ENCODE measurements at regions not wholly inside any gene's neighbourhood (a gene's known extent, or its start where the extent isn't known, plus 50 kb on each side); places are given as distances from the start of the nearest gene placed in this dataset.
"Not testable (repeated sequence)": the region's sequence is repeated elsewhere in the genome, so short reads cannot be mapped to it uniquely, and the experiment has no call there.

DNA sequence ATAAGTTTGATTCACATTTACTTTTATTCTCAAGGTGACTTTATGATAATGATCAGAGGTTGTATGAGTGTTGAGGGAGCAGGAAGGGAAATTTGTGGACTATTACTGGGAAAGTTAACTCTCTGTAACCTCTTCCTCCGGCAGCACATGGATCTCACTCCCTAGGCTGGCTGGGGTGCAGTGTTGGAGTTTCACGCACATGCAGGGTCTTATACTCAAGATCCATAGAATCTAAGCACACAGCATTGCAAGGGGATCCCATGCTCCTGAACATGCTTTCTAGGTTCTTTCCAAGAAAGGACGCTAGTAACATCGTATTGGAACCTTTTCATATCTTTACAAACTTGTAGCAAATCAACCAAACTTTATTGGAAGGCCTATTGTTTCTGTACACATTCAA is 757.6 kb upstream of the TPTE start:
- Histone ChIP-seq H3K36me3 (no peaks in the 10 kb centered on the region), H3K27ac (no peak overlapping the region), H3K27me3 (no peaks in the 10 kb centered on the region), H3K4me1 (no peaks in the 10 kb centered on the region), H3K9me3 (peaks cover 0 to 30% (median 0%) of the 10 kb centered on the region in 4 donors), H3K4me3 (no peak overlapping the region)
- no peak for DNase-seq
- TF ChIP-seq, protein P1, sequence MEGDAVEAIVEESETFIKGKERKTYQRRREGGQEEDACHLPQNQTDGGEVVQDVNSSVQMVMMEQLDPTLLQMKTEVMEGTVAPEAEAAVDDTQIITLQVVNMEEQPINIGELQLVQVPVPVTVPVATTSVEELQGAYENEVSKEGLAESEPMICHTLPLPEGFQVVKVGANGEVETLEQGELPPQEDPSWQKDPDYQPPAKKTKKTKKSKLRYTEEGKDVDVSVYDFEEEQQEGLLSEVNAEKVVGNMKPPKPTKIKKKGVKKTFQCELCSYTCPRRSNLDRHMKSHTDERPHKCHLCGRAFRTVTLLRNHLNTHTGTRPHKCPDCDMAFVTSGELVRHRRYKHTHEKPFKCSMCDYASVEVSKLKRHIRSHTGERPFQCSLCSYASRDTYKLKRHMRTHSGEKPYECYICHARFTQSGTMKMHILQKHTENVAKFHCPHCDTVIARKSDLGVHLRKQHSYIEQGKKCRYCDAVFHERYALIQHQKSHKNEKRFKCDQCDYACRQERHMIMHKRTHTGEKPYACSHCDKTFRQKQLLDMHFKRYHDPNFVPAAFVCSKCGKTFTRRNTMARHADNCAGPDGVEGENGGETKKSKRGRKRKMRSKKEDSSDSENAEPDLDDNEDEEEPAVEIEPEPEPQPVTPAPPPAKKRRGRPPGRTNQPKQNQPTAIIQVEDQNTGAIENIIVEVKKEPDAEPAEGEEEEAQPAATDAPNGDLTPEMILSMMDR (IDR thresholded peaks at IDR 0.05): no peak
- TF ChIP-seq POLR2A (IDR thresholded peaks at IDR 0.05): no peak

DNA sequence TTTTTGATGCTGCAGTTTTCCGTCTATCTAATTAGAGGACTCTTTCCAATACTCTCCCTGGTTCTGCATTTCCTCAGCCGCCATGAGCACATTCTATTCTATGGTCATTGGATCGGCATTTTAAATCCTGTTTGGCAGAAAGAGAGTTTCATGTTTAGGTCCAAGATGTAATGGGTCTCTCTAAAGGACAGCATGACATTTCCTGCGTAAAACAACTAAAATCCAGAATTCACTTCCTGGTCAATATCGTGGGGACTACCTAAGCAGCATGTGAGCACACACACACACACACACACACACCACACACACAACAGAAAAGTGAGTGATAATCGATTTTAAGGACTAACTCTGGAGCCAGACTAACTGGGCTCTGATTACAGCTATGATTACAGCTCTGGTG is 757.1 kb upstream of the TPTE start:
- peaks cover 0 to 35% (median 0%) of the 10 kb centered on the region in 4 donors for H3K9me3 ChIP-seq
- not testable (repeated sequence) for H3K27me3 ChIP-seq, H3K4me3 ChIP-seq, H3K27ac ChIP-seq, DNase-seq, H3K36me3 ChIP-seq, H3K4me1 ChIP-seq

DNA sequence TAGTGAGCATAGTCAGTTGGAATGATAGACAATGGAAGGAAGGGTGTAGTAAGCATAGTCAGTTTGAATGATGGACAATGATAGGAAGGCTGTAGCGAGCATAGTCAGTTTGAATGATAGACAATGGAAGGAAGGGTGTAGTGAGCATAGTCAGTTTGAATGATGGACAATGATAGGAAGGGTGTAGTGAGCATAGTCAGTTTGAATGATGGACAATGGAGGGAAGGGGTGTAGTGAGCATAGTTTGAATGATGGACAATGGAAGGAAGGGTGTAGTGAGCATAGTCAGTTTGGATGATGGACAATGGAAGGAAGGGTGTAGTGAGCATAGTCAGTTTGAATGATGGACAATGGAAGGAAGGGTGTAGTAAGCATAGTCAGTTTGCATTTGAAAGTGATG is 755.8 kb upstream of the TPTE start:
- H3K27me3 ChIP-seq, DNase-seq, H3K36me3 ChIP-seq, H3K27ac ChIP-seq, H3K4me1 ChIP-seq, H3K4me3 ChIP-seq: not testable (repeated sequence)
- peaks cover 0 to 34% (median 0%) of the 10 kb centered on the region in 4 donors for H3K9me3 ChIP-seq

DNA sequence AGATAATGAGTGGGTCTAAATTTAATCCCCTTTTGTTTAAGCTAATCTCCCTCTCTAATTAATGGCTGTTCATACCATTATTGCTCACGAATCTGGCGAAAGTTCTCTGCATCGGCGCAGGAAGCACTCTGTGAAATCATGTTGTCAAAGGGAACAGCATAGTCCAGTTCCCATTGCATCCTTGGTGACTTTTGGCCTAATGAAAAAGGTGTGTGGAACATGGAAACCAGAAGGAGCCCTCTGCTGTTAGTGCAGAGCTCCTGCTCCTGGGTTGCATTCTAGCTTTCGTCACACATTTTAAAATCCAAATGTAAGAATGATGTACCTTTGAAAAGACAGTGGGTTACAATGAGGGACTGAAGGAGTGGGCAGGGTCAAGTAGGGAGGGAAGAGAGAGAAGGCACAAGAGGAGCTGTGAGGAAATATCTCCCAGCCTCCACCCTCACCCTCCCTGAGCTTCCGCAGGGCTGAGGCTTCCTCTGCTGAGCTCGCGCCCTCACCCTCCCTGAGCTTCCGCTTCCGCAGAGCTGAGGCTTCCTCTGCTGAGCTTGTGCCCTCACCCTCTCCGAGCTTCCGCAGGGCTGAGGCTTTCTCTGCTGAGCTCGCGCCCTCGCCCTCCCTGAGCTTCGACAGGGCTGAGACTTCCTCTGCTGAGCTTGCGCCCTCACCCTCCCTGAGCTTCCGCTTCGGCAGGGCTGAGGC is 754.3 kb upstream of the TPTE start:
- not testable (repeated sequence) for H3K27ac ChIP-seq, H3K36me3 ChIP-seq, H3K4me1 ChIP-seq, H3K4me3 ChIP-seq, DNase-seq, H3K27me3 ChIP-seq
- H3K9me3 ChIP-seq: peaks cover 0 to 35% (median 0%) of the 10 kb centered on the region in 4 donors

DNA sequence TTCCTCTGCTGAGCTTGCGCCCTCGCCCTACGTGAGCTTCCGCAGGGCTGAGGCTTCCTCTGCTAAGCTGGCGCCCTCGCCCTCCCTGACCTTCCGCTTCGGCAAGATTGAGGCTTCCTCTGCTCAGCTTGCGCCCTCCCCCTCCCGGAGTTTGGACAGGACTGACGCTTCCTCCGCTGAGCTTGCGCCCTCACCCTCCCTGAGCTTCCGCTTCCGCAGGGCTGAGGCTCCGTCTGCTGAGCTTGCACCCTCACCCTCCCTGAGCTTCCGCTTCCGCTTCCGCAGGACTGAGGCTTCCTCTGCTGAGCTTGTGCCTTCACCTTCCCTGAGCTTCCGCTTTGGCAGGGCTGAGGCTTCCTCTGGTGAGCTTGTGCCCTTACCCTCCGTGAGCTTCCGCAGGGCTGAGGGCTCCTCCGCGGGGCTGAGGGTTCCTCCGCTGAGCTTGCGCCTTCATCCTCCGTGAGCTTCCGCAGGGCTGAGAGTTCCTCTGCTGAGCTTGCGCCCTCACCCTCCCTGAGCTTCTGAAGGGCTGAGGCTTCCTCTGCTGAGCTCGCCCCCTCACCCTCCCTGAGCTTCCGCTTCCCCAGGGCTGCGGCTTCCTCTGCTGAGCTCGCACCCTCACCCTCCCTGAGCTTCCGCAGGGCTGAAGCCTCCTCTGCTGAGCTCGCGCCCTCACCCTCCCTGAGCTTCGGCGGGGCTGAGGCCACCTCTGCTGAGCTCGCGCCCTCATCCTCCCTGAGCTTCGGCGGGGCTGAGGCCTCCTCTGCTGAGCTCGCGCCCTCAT is 753.6 kb upstream of the TPTE start:
- no peak for DNase-seq
- Histone ChIP-seq H3K36me3 (no peaks in the 10 kb centered on the region), H3K4me3 (no peak overlapping the region), H3K4me1 (no peaks in the 10 kb centered on the region), H3K27me3 (no peaks in the 10 kb centered on the region), H3K27ac (no peak overlapping the region), H3K9me3 (peaks cover 0 to 42% (median 0%) of the 10 kb centered on the region in 4 donors)
- TF ChIP-seq, protein P1 (IDR thresholded peaks at IDR 0.05): no peak
- TF ChIP-seq POLR2A (IDR thresholded peaks at IDR 0.05): no peak

DNA sequence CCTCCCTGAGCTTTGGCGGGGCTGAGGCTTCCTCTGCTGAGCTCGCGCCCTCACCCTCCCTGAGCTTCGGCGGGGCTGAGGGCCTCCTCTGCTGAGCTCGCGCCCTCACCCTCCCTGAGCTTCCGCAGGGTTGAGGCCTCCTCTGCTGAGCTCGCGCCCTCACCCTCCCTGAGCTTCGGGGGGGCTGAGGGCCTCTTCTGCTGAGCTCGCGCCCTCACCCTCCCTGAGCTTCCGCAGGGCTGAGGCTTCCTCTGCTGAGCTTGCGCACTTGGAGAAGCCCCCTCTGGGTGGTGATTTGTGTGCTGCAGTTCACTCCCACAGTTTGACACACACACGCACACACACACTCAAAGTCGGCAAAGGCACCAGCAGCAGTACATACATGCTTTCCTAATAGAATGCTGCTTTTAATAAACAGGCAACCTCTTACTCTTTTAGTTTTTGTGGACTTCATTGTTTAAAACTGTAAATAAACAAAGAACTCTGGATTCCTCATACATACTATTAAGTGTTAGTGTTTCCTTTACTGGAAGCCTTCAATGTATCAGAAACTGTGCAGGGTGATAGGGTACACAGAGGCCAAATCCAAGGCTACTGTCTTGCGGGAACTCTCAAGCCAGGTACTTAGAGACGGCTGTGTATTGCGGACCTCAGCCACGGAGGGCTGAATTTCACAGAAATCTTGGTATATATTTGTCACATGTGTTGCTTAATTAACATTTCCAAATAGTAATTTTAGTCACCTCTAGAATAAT is 752.8 kb upstream of the TPTE start:
- H3K27me3 ChIP-seq, H3K27ac ChIP-seq, DNase-seq, H3K36me3 ChIP-seq, H3K4me3 ChIP-seq, H3K4me1 ChIP-seq: not testable (repeated sequence)
- H3K9me3 ChIP-seq: peaks cover 0 to 40% (median 0%) of the 10 kb centered on the region in 4 donors

DNA sequence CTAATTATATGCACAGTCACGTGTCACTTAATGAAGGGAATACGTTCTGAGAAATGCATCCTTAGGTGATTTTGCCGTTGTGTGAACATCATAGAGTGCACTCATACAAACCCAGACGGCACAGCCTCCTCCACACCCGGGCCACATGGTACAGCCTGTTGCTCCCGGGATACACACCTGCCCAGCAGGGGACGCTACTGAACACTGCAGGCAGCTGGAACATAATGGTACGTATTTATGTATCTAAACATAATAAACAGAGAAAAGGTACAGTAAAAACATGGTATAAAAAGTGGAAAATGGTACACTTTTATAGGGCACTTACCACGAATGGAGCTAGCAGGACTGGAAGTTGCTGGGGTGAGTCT is 752.3 kb upstream of the TPTE start:
- H3K4me3 ChIP-seq, H3K36me3 ChIP-seq, H3K4me1 ChIP-seq, H3K27me3 ChIP-seq, H3K27ac ChIP-seq, DNase-seq: not testable (repeated sequence)
- H3K9me3 ChIP-seq: peaks cover 0 to 36% (median 0%) of the 10 kb centered on the region in 4 donors

DNA sequence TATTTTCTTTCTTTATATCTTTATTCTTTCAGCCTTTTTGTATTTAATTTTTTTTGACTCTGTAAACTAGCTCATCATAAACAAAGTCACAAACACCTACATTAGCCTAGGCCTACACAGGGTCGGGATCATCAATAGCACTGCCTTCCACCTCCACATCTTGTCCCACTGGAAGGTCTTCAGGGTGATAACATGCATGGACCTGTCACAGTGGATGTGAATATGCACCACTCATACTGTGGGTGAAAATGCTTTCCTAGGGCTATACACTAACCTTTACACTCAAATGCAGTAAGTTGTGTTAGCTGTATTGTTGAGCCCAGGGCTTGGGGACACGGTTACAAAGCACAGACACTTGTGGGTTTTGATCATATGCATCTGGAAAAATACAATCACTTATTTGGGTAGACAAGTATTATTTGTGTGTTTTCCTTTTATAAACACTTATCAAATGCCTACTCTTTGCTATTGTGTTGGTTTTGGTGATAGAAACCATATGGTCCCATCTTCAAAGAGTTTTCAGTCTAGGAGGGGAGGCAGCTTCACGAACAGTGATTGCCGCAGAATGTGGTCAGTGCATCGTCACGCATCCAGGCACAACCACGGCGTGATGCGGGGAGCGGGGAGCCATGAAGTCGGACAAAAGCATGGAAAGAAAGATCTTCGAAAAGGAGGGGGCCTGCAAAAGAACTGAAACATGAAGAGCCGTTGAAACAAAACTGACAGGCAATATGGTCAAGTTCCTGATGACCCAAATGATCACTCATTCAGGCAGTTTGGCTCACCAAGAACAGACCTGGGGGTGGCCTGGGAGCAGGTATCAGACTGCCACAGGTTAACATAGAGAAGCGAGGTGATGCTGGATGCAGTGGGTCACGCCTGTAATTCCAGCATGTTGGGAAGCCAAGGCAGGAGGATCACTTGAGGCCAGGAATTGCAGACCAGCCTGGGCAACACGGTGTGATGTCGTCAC is 751.4 kb upstream of the TPTE start:
- not testable (repeated sequence) for H3K4me3 ChIP-seq, H3K36me3 ChIP-seq, H3K4me1 ChIP-seq, H3K27me3 ChIP-seq, H3K27ac ChIP-seq, DNase-seq
- peaks cover 0 to 37% (median 0%) of the 10 kb centered on the region in 4 donors for H3K9me3 ChIP-seq

DNA sequence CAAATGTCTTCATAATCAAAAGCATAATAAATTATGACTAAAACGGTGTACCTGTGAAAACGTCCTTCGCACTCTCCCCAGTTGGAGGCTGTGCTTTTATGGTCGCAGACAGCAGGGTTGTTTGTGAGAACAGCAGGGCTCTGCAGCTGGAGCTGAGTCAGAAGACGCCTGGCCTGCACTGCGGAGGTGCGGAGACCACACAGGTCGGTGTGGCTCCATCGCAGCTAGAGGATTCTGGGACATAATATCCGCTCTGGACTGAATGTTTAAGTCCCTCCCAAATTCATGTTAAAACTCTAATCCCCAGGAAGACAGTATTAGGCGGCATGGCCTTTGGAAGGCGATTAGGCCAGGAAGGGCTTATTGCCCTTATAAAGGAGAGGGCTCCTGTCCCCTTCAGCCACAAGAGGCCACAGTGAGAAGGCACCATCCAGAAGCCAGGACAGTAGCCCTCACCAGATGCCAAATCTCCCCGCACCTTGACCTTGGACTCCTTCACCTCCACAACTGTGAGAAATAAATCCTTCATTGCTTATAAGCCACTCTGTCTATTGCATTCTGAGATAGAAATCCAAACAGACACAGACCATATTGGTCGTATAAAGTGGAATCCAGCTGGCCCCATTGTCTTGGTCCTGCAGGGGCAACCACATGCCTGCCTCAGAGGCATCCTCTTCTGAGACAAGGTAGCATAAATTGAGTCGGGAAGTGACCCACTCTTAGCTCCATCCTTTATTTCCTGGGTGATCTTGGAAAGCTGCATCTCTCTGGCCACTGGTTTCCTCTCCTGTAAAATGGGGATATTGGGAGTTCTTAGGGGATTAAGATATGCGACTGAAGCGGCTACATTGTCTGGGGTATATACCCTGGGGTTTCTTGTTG is 749.7 kb upstream of the TPTE start:
- not testable (repeated sequence) for H3K4me3 ChIP-seq
- H3K9me3 ChIP-seq: peaks cover 0 to 46% (median 0%) of the 10 kb centered on the region in 4 donors

More for the DNA sequence above, 749.7 kb upstream of the TPTE start:
- not testable (repeated sequence) for H3K27me3 ChIP-seq, H3K36me3 ChIP-seq, DNase-seq, H3K4me1 ChIP-seq, H3K27ac ChIP-seq

All from Peyer's patch (tissue), 4 donors.